NB4 (cell line): ENCODE measurements at regions not wholly inside any gene's neighbourhood (a gene's known extent, or its start where the extent isn't known, plus 50 kb on each side); places are given as distances from the start of the nearest gene placed in this dataset.

Experiments used
- MYC ChIP-seq: IDR thresholded peaks from 2 replicates; pipeline ENCODE4 v1.6.1; 2011; ENCODE audit warnings: low read depth, low read length
- POLR2A ChIP-seq: IDR thresholded peaks from 2 replicates; pipeline ENCODE4 v1.6.1; 2011; ENCODE audit warnings: mild to moderate bottlenecking; ENCODE audit not compliant: insufficient read length; ENCODE audit errors: extremely low read depth
- TF ChIP-seq, protein P1 (sequence below): IDR thresholded peaks from one replicate; pipeline ENCODE4 v1.5.1; 2012; ENCODE audit warnings: low read depth, low read length

DNA sequence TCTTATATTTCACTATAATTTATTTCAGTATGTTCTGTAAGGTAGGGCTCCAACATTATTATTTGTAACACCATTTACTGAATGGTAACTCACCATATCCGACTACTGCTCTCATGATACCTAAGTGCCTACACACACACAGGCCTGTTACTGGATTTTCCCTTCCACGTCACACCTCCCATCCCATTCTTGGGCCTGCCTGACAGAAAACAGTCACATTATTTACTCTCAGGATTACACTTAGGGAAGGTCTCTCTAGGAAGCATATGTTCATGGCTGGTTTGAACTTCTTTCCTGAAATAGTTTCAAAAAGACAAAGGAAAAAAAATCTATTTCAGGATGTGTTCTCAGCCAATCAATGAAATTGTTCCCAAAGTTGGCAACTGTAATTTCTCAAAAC lies 102.3 kb upstream of the DOCK9 start:
- TF ChIP-seq, protein P1, sequence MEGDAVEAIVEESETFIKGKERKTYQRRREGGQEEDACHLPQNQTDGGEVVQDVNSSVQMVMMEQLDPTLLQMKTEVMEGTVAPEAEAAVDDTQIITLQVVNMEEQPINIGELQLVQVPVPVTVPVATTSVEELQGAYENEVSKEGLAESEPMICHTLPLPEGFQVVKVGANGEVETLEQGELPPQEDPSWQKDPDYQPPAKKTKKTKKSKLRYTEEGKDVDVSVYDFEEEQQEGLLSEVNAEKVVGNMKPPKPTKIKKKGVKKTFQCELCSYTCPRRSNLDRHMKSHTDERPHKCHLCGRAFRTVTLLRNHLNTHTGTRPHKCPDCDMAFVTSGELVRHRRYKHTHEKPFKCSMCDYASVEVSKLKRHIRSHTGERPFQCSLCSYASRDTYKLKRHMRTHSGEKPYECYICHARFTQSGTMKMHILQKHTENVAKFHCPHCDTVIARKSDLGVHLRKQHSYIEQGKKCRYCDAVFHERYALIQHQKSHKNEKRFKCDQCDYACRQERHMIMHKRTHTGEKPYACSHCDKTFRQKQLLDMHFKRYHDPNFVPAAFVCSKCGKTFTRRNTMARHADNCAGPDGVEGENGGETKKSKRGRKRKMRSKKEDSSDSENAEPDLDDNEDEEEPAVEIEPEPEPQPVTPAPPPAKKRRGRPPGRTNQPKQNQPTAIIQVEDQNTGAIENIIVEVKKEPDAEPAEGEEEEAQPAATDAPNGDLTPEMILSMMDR = no peak
- TF ChIP-seq MYC (no peak), POLR2A (no peak)
